Astrocyte of the cerebellum (primary cell): ENCODE measurements at regions not wholly inside any gene's neighbourhood (a gene's known extent, or its start where the extent isn't known, plus 50 kb on each side); places are given as distances from the start of the nearest gene placed in this dataset.

Source experiments
- DNase-seq: peaks from one replicate; pipeline ENCODE4 v3.0.0-alpha.2; 2011; ENCODE audit warnings: low read depth
- H3K4me3 ChIP-seq: 2 replicates; pipeline ENCODE4 v1.5.1; 2011; ENCODE audit warnings: mild to moderate bottlenecking, low read depth, low read length, moderate library complexity
- in situ Hi-C: cut with HindIII; loops from 2 replicates; pipeline ENCODE4 v1.10.0; 2017; ENCODE audit warnings: low sequenced_read_pairs
- TF ChIP-seq, protein P1 (sequence below): IDR thresholded peaks from 2 replicates; pipeline ENCODE4 v1.5.1; 2012; ENCODE audit warnings: low read length, low read depth, moderate library complexity, mild to moderate bottlenecking; ENCODE audit errors: missing control alignments

DNA sequence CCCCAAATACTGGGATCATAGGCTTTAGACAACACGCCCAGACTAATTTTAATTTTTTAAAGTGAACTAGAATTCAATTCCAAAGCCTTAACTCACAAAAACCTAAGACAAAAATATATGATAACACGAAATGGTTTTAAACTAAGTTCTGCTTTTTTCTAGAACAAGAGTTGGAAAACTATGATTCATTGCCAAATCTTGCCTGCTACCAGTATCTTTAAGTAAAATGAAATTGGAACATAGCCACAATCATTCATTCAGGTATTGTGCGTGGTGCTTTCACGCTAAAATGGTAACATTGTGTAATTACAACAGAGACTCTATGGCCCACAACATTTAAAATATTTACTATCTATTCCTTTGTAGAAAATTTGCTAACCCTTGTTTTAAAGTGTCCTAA, 488.0 kb upstream of the ZNF385D start:
- TF ChIP-seq, protein P1, sequence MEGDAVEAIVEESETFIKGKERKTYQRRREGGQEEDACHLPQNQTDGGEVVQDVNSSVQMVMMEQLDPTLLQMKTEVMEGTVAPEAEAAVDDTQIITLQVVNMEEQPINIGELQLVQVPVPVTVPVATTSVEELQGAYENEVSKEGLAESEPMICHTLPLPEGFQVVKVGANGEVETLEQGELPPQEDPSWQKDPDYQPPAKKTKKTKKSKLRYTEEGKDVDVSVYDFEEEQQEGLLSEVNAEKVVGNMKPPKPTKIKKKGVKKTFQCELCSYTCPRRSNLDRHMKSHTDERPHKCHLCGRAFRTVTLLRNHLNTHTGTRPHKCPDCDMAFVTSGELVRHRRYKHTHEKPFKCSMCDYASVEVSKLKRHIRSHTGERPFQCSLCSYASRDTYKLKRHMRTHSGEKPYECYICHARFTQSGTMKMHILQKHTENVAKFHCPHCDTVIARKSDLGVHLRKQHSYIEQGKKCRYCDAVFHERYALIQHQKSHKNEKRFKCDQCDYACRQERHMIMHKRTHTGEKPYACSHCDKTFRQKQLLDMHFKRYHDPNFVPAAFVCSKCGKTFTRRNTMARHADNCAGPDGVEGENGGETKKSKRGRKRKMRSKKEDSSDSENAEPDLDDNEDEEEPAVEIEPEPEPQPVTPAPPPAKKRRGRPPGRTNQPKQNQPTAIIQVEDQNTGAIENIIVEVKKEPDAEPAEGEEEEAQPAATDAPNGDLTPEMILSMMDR: no peak
- in situ Hi-C loops: no loop called here
- DNase-seq: no peak

DNA sequence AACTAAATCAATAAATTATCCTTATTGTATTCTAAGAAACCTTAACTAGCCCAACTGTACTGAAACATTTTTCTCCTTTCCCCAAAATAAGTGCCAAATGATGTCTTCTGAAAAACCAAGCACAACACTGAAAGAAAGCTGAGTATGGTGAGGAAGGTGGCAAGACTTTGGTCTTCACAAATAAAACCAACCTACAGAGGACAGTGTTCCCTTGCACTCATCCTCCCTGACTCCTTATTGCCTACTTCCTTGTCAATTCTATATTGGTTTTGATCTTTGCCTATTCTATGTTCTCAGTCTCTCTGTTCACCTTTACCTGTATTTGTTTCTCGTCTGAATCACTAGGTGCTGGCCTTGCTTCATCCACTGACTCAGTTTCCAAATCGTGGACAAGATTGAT, 490.1 kb upstream of the ZNF385D start:
- H3K4me3 ChIP-seq: no peak overlapping the region
- in situ Hi-C loops: no loop called here
- DNase-seq: no peak
- TF ChIP-seq, protein P1: no peak

More for the DNA sequence above, 488.0 kb upstream of the ZNF385D start:
- H3K4me3 ChIP-seq: no peak overlapping the region

DNA sequence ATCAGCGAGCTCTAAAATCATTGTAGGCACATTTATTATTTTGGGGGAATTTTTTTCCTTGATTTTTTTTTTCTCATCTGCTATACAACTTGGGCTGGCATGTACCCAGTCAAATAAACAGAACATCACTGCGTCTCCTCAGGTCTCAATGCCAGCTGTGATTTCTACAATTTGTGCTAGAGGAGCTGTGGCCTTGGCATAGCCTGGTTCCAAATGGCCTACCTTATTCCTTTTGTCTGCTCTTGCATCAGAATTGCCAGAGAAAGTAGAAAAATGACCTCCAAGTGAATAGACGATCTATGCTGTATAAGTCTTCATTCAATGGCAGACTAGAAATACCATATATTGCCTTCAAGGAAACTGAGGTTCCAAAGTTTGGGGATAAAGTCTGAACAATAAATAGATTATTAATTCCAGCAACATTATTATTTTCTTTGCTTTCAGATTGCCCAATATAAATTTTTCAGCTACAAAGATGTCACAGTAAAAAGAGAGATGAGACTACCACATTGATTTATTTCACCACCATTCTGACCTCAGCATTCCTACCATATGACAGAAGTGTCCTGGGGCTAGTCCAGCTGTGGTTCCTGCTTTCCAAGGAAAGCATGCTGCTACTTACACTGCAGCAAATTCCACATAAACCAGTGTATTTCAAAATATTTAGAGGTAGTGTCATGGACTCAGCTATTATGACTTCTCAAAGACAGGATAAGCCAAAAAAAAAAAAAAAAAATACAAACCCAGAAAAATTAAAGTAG, 493.9 kb upstream of the ZNF385D start:
- H3K4me3 ChIP-seq: no peak overlapping the region
- in situ Hi-C loops: no loop called here
- DNase-seq: peak; percentile 90
- TF ChIP-seq, protein P1: no peak

DNA sequence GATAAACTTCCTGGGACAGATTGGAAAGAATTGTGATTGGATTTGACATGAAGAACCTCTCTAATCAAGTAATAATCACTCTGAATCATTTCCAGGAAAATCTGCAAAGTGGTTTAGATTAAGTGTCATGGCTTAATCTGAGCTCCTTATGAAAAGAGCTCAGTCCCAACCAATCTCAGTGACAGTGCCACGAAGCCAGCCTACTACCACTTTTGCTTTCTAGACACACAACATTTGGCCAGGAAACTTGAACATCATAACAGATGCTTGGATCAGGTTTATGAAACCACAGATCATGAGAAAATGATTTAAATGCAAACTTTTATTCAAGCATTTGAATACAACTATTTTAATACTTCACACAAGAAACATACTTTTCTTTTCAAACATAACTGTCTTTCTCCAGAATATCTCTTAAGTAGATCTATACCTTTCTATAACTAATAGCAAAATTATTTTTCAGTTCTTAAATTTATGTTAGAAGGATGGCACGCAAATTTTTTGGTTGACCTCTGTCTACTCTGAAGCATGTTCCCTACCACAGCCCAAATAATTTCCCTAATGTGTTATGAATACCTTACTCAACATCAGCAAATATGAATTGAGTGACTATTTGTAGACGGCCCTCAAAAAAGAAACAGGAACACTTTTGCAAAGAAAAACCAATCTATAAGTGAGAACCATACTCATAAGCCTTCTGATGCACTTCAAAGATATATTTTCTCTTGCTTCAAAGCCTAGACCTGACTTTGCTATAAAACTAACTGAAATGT, 495.0 kb upstream of the ZNF385D start:
- no peak for DNase-seq
- H3K4me3 ChIP-seq: no peak overlapping the region
- TF ChIP-seq, protein P1: no peak
- in situ Hi-C loops: no loop called here

DNA sequence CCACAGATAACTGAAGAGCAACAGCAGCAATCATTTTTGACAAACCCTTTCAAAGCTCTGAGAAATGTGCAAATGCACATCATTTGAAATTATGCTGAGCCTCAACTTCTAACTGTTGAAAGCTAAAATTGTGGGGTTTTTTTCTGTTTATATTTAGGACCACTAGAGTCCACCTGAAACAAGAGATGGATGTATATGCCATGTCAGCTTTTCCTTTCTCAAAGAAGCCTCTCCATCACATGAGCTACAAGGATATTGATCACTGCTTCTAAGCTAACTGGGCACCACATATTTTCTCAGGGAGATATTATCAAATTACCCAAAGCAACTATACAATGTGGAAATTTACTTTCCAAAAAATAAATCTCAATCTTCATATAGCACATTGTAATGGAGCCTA, 498.6 kb upstream of the ZNF385D start:
- no peak for DNase-seq
- in situ Hi-C loops: no loop called here
- TF ChIP-seq, protein P1: no peak
- no peak overlapping the region for H3K4me3 ChIP-seq

DNA sequence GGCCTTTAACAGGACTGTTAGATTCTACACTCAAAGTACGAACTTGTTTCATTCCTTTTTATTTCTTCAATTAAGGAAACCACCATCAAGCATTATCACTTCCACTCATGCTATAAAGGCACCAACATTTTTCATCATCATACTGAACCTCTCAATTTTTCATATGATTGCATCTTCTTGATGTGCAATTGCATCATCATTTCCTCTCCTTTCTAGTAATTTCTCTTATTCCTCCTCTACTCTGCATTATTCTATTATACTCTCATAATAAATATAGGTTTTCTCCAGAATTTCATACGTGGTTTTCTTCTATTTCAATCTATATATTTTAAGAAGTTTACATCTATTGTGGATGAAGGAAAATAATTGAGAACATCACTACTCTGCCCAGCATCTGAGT, 506.2 kb upstream of the ZNF385D start:
- TF ChIP-seq, protein P1: no peak
- no peak for DNase-seq
- in situ Hi-C loops: no loop called here
- no peak overlapping the region for H3K4me3 ChIP-seq
